HFFc6 (cell line): ENCODE measurements at regions not wholly inside any gene's neighbourhood (a gene's known extent, or its start where the extent isn't known, plus 50 kb on each side); places are given as distances from the start of the nearest gene placed in this dataset.

Experiments
- DNase-seq: peaks from one replicate; pipeline ENCODE4 v3.0.0-alpha.2; 2018
- H3K27ac Mint-ChIP-seq: 2 replicates; pipeline ENCODE4 v1.8.0; 2020; ENCODE audit warnings: mild to moderate bottlenecking, mixed read lengths
- H3K27me3 Mint-ChIP-seq: 2 replicates; pipeline ENCODE4 v1.8.0; 2021; ENCODE audit warnings: mild to moderate bottlenecking, moderate library complexity, mixed read lengths; ENCODE audit not compliant: insufficient read depth
- H3K36me3 Mint-ChIP-seq: 2 replicates; pipeline ENCODE4 v1.8.0; 2021; ENCODE audit warnings: low read depth, mixed read lengths
- H3K4me1 Mint-ChIP-seq: 2 replicates; pipeline ENCODE4 v1.8.0; 2020; ENCODE audit warnings: low read depth, mixed read lengths
- H3K4me3 Mint-ChIP-seq: 2 replicates; pipeline ENCODE4 v1.8.0; 2020; ENCODE audit warnings: mild to moderate bottlenecking, moderate library complexity, mixed read lengths
- H3K9me3 Mint-ChIP-seq: 2 replicates; pipeline ENCODE4 v1.8.0; 2020; ENCODE audit warnings: mild to moderate bottlenecking, mixed read lengths
- CTCF ChIP-seq: fragments of 200-600 bp; sonication (generic); IDR thresholded peaks from 2 replicates; pipeline ENCODE4 v1.5.0; 2021; ENCODE audit warnings: antibody characterized with exemption, mild to moderate bottlenecking

DNA sequence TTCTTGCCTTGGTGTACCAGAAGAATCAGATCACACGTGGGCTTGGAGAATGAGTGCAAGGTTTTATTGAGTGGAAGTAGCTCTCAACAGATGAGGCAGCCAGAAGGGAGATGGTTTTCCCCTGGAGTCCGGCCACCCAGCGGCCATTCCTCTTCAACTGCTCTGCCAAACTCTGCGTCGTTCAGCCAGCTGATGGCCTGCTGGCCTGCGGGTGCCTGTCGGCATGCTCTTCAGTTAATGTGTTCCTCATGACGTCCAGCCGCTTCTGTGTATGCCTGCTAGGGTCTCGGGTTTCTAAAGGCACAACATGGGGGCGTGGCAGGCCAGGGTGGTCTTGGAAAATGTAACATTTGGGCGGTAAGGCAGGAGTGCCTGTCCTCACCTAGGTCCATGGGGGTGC lies 487.9 kb upstream of the LRRC4C start:
- Mint-ChIP-seq H3K9me3 (no peaks in the 10 kb centered on the region), H3K27me3 (peaks cover 4% of the 10 kb centered on the region; the same call in 1 of the 2 replicates), H3K36me3 (no peaks in the 10 kb centered on the region), H3K4me1 (no peaks in the 10 kb centered on the region), H3K27ac (no peak overlapping the region), H3K4me3 (no peak overlapping the region; the same call in 1 of the 2 replicates)
- no peak for DNase-seq
- TF ChIP-seq CTCF = no peak

GRCh38 chr11:41950470-41951143 lies 491.2 kb upstream of the LRRC4C start:
- TF ChIP-seq CTCF = no peak
- peaks cover 2% of the 10 kb centered on the region; the same call in 1 of the 2 replicates for H3K27me3 Mint-ChIP-seq
- no peak overlapping the region for H3K27ac Mint-ChIP-seq
- no peak overlapping the region for H3K4me3 Mint-ChIP-seq
- no peaks in the 10 kb centered on the region for H3K36me3 Mint-ChIP-seq
- DNase-seq = no peak
- no peaks in the 10 kb centered on the region; the same call in 1 of the 2 replicates for H3K4me1 Mint-ChIP-seq
- peaks cover 5% of the 10 kb centered on the region; the same call in 1 of the 2 replicates for H3K9me3 Mint-ChIP-seq

DNA sequence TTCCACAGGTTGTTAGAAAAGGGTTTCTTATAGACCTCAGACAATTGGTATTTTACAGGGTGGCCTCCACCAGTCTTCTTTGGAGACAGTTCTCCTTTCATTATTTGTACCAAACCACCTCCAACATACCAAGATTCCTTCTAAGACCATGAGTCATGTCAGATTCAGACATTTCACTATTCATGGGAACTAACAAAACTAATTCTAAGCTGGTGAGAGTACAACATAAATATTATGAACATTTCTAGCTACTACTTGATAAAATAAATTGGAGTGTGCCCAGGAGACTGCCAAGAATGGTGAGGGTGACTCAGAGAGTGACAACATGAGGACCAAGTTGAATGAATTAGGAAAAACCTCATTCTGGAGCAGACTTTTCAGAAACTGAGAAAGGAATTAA lies 494.6 kb upstream of the LRRC4C start:
- no peak overlapping the region for H3K4me3 Mint-ChIP-seq
- no peaks in the 10 kb centered on the region; the same call in 1 of the 2 replicates for H3K4me1 Mint-ChIP-seq
- peaks cover 2% of the 10 kb centered on the region; the same call in 1 of the 2 replicates for H3K27me3 Mint-ChIP-seq
- H3K27ac Mint-ChIP-seq = no peak overlapping the region; the same call in 1 of the 2 replicates
- TF ChIP-seq CTCF = no peak
- H3K36me3 Mint-ChIP-seq = no peaks in the 10 kb centered on the region; the same call in 1 of the 2 replicates
- DNase-seq = peak; percentile 53
- peaks cover 26% of the 10 kb centered on the region for H3K9me3 Mint-ChIP-seq

- peaks cover 26% of the 10 kb centered on the region for H3K9me3 Mint-ChIP-seq
- no peaks in the 10 kb centered on the region; the same call in 1 of the 2 replicates for H3K4me1 Mint-ChIP-seq
- no peak for DNase-seq
- H3K27me3 Mint-ChIP-seq = peaks cover 2% of the 10 kb centered on the region; the same call in 1 of the 2 replicates
- H3K27ac Mint-ChIP-seq = no peak overlapping the region
- TF ChIP-seq CTCF = no peak
- no peaks in the 10 kb centered on the region; the same call in 1 of the 2 replicates for H3K36me3 Mint-ChIP-seq
- H3K4me3 Mint-ChIP-seq = no peak overlapping the region
Measured at GRCh38 chr11:41955066-41955465, 495.6 kb upstream of the LRRC4C start.

DNA sequence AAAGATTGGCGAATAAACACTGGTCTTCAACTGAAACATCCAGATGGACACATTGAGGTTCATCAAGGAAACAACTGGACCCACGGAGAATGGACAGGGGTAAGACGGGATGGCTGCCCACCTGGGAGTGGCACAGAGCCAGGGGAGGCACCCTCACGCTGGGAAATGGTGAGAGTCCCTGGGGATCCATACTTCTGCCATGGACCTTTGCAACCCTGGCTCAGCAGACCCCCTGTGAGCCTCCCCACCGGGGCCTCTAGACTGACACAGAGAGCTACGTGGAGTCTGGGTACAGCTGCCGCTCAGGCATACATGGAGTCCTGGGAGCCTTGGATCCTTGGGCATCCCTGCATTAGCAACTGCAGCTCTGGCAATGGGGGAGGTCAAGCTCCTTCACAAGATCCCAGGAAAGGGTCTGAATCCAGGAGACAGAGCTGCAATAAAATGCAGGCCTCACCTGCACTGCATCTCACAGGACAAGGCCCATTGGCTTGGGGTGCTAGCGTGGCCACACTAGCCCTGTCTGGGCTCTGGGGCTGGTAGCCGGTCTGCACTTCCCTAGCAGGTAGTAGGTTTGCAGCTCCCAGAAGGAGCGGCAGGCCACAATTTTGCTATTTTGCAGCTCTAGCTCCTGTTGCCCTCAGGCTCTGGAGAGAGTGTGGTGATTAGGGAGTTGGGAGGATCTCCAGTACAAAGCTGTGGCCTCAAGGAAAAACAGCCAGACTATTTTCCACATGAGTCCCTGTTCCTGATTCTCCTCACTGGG lies 496.4 kb upstream of the LRRC4C start:
- Mint-ChIP-seq H3K27ac (no peak overlapping the region), H3K4me3 (no peak overlapping the region), H3K4me1 (no peaks in the 10 kb centered on the region; the same call in 1 of the 2 replicates), H3K27me3 (peaks cover 2% of the 10 kb centered on the region; the same call in 1 of the 2 replicates), H3K36me3 (no peaks in the 10 kb centered on the region; the same call in 1 of the 2 replicates), H3K9me3 (peaks cover 30% of the 10 kb centered on the region)
- DNase-seq = no peak
- no peak for TF ChIP-seq CTCF
